Activated CD8-positive, alpha-beta memory T cell treated with anti-CD3 and anti-CD28 coated beads, Interleukin-2, amount 50 U/mL, for 24 hours (primary cell): ENCODE measurements at regions not wholly inside any gene's neighbourhood (a gene's known extent, or its start where the extent isn't known, plus 50 kb on each side); places are given as distances from the start of the nearest gene placed in this dataset.
"Not testable (repeated sequence)": the region's sequence is repeated elsewhere in the genome, so short reads cannot be mapped to it uniquely, and the experiment has no call there.

Source experiments
- DNase-seq: peaks from one replicate; pipeline ENCODE4 v3.0.0-alpha.2; 2020; ENCODE audit errors: extremely low read depth

DNA sequence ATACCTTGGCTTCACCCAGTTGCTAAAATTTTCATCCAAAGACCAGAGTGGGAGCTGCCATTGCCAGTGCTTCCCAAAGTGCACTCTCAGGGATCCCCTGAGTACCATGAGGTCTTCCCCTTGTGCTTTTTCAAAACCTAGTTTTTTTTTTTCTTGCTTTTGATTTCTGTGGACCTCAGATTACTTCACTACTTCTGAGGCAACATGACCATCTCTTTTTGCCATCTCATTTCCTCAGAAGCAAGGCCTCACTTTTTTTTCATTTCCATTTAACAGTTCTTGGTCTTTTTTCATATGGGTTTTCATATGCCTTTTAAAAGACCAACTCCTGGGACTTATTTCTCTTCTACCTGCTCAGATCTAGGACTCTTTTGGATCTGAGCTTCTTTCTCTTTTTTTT is 64.1 kb upstream of the MMS22L start:
- no peak for DNase-seq

DNA sequence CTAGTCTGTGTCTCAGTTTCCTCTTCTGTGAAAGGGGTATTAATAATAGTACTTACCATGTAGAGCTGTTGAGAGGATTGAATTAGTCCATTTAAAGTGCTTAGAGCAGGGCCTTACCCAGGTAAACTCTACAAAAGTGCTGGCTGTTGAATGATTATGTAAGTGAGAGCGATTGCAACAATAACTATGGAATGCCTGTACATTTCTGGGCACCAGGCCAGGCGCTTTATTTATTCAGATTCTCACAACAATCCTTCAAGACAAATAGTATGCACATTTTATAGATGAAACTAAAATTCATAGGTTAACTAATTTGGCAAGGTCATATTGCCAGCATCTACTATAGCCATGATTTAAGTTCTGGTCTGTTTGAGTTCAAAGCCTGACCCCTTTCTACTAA is 78.3 kb upstream of the MMS22L start:
- DNase-seq: no peak

DNA sequence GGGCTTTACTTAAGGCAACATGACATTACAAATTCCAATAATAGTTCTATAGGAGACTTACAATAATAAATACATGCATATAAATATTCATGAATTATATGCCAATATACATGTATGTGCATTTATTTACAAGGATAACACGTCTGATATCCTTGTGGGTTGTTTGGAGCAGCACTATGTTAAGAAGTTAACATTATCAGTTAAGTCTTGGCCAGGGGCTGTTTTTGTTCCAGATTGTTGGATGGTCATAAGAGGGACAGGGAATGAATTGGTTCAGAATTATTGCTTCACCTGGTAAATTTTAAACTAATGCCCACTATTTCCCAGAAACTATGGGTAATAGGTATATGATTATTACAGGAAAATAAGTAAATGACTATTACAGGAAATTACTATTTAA is 81.3 kb upstream of the MMS22L start:
- DNase-seq: no peak

DNA sequence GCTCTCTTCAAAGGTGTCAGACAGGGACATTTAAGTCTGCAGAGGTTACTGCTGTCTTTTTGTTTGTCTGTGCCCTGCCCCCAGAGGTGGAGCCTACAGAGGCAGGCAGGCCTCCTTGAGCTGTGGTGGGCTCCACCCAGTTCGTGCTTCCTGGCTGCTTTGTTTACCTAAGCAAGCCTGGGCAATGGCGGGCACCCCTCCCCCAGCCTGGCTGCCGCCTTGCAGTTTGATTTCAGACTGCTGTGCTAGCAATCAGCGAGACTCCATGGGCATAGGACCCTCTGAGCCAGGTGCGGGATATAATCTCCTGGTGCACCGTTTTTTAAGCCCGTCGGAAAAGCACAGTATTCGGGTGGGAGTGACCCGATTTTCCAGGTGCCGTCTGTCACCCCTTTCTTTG is 99.1 kb upstream of the MMS22L start:
- not testable (repeated sequence) for DNase-seq

DNA sequence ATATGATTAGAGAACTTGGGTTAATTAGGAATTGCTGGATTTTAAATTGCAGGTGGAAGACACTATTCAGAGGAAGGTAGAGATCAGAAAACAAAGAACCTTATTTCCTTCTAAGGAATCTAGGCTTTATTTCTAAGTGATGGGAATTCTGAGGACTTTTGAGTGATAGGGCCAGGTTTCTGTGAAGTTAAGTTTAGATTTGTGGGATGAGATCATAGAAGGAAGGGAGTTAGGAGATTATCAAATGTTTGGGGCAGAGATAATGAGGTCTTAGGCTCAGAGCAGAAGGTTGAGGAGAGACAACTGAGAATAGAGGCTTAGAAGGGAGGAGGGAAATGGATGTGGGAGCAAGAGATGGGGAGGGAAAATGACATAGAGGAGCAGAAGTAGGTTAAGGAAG is 109.7 kb upstream of the MMS22L start:
- DNase-seq: no peak

DNA sequence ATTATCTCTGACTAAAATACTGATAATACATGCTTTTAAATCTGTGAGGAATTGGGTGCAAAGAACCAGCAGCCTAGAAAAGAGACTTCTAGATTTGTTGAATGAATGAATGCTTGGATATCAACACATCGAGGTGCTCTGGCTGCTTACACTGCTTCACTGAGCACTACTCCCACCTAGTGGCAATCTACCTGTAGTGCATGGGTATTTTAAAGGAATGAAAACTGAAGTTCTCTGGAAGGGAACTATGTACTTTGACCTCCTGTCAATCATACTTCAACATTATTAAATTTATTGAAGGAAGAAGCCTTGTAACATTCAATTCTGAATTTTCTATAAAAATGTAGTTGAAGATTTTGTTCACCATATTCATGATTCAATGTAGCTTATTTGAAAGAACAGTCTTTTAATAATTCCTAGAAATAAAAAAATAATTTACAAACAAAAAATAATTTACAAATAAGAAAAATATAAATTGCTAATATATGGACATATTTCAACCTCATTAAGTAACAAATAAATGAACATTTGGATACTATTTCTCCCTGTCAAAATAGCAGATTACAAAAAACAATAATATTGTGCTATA is 111.2 kb upstream of the MMS22L start:
- DNase-seq: peak; percentile 2

DNA sequence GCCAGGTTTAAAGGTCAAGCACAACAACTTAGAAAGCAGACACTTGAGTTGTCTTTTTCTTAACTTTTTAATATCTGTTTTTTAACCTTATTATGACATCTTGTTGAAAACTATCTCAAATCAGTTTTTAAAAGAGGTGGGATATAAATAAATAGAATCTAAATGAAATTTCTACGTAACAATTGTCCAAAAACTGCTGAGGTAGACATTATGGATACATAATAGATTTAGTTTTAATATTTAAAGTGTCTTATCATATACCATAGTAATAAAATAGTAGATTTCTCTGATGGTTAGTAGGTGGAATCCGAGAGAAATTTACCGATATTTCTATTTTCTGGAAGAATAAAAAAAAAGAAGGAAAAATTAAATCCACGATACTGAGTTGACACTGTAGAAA is 113.9 kb upstream of the MMS22L start:
- DNase-seq: no peak

DNA sequence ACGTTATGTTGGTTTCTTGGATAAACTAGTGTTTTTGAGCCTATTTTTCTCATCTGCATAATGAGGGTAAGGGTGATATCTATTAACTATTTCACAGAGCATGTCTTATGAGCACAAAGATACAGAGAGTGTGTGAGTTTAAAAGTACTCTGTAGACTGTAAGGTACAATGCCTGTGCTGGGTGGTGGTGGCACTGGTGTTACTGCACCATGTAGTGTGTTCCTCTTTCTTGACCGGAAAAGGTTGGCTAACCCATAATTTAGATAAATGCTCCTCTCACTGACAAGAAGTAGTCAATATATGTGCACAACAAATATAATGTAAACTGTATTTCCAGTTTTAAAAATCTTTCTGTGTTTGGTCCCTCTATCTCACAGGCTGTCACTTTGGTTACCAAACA is 116.2 kb upstream of the MMS22L start:
- DNase-seq: no peak

DNA sequence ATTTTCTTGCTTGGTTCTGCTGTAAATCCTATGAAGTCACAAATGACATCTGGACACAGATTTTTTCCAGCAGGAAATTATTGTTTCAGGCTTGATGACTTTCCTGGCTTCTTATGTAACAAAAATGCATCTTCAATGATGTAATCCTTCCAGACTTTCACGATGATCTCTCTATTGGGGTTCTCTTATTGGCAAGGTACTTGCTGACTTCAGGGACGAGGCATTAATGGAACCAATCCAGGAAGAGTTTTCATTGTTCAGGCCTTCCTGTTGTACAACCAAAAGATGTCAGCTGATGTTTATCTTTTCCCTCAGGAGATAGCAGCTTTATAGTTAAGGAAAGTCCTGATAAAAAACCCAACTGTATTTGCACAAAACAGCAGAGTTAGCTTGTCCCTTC is 118.5 kb upstream of the MMS22L start:
- DNase-seq: no peak

DNA sequence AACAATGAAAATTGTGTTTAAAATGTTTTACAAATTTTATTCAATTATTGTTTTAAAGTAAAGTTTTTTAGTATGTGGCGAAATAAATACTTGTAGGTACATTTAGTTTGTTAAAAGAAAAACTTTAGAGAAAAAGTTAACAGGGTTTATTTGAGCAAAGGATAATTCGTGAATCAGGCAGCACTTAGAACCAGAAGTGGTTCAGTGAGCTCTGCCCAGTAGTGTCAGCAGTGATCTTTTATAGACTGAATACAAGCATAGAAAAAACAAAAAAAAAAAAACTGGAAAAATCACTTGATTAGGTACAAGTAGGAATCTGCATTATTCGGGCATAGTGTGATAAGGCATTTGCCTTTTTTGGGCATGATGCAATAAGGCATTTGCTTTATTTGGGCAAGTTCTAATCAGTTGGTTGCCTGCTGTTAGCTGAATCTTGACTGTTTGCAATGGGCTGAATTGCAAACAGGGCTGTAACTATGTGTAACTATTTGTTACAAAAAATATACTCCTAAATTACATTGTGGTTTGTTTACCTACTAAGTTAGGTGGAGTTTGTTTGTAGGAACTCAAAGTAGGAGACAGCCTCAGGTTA is 122.9 kb upstream of the MMS22L start:
- DNase-seq: no peak

DNA sequence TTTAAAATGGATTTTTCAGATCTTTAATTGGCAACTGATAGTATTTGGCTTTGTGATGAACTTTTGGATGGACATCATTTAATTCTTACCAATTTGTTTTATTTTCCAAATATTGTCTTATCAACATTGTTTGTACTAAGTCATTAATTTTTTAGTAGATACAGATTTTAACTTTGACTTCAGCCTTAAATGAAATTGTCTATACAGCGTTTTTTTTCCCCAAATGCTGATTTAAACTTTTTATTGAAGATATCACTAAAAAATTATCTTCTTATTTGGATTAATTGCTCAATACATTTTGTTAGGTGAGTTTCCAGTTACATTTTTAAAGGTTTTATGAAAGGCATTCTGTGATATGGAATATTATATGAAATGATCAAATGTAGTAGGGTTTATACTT is 123.6 kb upstream of the MMS22L start:
- DNase-seq: no peak

DNA sequence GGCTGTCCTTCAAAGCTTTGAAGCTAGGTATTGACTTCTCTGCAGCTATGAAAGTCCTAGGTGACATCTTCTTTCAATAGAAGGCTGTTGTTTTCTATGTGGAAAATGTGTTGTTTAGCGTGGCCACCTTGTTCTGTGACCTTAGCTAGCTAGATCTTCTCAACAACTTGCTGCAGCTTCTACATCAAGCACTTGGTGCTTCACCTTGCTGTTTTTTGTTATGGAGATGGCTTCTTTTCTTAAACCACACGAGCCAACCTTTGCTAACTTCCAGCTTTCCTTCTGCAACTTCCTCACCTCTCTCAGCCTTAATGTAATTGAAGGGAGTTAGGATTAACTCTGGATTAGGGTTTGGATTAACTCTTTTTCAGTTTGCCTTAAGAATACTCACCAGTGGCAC is 128.6 kb upstream of the MMS22L start:
- no peak for DNase-seq

DNA sequence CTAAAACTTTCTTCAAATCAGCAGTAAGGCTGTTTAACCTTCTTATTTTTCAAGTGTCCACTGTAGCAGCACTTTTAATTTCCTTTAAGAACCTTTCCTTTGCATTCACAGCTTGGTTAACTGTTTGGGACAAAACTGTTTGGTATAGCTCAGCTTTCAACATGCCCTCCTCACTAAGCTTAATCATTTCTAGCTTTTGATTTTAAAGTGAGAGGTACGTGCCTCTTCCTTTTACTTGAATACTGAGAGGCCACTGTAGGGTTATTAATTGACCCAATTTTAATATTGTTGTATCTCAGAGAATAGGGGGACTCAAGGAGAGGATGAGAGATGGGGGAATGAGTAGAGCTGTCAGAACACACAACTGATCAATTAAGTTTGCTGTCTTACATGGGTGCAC is 129.5 kb upstream of the MMS22L start:
- no peak for DNase-seq

DNA sequence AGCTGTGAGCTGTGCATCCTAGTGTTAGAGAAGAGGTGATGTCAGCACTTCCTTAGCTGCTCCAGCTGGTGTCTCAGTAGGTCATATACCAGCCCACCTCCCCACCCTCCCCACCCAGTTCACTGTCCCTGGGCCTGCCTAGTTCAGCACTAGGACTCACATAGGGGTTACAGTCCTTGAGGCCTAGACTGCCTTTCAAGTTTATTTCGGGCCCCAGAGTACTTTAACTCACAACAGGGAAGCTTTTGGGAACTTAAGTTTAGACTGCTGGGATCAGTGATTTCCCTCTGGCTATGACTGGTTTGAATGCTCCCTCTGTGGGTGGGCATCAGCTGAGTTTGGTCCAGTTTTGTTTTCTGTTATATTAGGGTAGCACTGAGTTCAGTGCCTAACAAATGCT is 139.2 kb upstream of the MMS22L start:
- no peak for DNase-seq

DNA sequence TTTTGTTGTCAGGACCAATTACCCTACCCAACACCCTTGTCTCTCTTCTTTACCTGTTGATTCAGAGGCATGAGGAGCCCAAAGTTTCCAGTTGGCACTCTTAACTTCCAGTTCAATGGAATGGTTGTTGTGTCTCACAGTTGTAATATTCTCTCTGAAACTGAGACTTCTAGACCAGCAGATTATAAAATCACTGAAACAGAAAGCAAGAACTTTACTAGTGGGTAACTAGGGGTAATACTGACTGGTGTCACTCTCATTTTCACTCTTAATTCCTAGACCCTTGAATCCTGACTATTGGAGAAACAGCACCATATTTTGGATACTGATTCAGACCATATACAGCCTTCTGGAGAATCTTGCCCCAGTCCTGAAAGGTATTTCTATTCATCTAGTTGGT is 140.2 kb upstream of the MMS22L start:
- no peak for DNase-seq

DNA sequence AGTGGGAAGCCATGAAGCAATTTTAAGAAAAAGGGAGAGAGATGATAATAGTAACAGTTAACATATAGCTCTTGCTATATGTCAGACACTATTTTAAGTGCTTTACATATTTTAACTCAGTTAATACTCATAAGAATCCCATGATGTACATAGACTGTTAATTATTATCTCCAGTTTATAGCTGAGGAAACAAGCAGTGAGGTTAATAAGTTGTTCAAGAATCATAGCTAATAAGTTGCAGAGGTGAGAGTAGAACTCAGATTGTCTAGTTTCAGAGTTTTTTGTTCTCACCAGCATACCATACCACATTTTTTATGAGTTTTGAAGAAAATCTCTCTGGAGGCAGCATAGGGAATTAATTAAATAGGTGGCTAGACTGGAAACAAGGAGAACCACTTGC is 144.6 kb upstream of the MMS22L start:
- no peak for DNase-seq

DNA sequence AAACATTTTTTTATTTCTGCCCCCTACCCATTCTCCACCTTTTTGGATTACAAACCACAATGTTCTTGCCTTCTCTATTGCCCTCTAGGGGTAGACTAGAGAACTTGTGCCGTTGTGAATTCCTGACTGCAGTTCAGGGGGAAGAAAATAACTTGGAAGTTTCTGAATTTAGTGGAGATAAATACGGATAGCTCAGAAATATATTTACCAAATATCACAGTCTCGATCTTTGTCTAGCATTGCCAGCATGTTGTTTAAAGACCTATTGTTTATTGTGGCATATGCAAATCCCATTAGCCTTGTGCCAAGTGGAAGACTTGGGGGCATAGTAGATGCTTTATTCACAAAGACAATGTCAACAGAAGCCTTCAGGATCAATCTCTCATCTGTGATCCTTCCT is 154.1 kb upstream of the MMS22L start:
- DNase-seq: no peak

DNA sequence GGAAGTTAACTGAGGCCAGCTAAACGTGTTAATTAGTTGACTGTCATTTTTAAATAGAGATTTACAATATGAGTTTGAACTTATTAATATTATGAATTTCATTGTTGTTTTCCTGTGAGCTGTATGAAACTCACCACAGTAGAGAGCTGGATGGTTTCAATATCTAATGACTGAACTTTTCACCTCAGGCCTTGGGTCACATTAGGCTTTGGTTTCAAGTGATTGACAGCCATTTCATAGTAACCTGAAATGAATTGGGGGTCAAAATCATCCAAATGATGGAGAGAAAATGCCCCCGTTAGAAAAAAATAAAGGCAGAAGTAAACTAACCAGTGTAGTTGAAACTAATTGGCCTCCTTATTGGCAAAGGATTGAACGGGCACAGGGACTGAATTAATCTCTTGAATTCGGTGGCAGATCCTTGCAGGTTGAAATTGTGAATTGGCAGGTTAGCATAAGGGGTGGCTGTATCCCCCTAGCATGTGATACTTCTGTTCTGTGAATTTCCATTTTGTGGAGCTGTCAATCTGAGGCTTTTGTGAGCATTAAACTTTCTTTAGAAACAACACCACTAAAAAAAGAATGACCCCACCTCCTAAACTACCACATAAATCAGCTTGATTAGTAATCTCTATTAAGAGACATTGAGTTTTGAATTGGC is 155.1 kb upstream of the MMS22L start:
- no peak for DNase-seq

DNA sequence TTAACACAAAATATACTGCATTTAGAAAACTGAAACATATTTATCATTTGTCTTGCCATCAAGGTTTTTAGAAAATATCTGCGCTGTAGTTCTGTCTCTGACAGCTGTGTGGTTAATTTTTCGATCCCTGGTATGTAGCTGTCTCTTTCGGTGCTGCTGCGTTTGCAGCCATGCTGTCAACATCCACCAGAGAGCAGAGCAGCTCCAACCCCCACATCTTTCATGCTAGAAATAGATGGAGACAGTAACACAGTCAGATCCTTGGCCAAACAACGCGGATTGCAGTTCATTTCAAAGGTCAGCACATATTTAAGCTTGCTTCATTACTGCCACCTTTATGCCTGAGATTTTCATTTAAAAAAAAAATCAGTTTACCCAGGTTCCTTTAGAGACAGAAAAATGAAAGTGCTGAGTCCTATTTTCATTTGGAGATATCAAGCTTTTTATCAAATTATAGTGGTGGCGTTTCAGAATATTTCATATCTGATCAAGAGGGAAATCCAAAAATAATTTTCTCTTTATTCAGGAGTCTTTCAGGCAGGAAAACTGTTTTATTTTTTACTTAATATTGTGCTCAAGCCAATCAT is 157.7 kb upstream of the MMS22L start:
- DNase-seq: no peak

DNA sequence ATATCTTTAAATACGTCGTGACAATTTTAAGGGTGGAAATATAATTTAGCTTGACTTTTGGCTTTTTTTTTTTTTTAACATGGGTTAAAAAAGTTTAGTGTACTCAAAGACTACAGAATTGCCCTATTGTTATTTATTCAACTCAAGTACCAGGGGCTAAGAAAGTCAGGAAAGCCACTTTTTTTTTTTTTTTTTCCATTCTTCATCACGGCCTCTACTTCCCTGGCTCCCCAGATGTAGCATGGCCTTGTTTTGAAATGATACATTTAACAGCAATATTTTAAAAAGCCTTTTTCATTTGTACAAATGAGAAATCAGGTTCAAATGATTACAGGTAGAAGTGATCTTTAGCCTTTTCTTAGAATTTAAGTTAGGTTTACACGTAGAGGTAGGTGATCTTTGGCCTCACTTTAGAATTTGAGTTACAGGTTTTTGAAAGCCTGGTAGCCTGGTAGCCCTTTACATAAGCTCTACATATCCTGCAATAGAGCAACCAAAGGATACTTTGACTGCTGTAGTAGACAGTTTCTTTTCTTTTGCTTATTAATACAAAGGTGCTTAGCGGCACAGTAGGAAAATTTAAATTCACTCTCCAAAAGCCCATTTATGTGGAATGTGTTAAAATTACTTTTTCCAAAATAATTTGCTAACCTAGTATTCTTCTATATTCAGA is 160.5 kb upstream of the MMS22L start:
- no peak for DNase-seq

DNA sequence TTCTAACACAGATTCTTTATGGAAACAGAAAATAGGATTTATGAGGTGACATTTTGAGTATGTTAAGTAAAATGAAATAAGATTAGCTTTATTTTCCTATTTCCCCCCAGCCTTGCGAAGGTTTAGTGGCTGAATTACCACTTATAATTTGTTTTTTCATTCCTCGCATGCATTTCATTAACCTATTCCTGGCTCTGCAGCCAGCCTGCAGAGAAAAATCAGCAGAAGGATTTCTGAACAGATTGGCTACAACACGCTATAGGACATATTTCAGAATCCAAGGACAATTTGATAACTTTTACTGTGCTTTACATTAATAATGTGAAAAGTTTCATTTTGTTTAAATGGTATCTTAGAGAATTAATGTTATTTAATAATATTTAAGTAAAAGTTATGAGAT is 162.4 kb upstream of the MMS22L start:
- no peak for DNase-seq

DNA sequence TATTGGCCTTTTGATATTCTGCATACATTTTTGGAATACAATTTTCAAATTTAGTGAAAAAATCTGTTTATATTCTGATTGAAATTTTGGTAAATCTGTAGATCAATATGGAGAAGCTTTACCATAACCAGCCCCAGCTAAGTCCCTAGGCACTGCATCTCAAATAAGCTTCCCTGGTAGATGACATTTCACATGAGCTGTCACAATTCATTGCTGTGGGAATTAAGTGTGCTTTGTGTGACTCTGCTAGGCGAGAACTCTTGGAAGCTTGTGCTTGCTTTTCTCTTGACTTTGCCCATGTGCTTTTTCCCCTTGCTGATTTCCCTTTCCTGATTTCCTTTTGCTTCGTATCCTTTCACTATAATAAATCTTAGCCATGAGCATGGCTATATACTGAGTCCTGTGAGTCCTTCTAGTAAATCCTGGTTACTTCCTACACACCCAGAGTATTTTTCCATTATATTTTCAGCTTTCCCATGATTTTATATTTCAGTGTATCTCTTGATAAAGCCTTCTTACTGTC is 166.5 kb upstream of the MMS22L start:
- no peak for DNase-seq

DNA sequence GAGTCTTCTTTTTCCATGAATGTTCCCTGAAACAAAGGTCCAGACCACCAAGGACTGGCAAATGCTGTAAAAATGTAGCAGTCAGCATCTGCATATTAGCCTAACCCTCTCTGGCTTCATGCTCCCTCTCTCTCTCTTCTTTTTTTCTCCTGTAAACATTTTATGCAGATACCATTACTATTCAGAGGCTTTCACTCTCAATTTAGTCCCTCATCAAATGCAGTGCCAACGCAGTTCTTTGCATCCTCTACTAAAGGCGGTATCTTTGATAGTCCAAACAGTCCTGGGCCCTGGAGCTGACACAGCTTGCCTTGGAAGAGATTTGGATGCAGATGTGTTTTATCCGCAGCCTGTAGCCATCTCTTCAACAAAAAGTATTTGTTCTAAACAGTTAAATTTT is 167.1 kb upstream of the MMS22L start:
- no peak for DNase-seq
